H1 (cell line): ENCODE measurements at regions not wholly inside any gene's neighbourhood (a gene's known extent, or its start where the extent isn't known, plus 50 kb on each side); places are given as distances from the start of the nearest gene placed in this dataset.

Source experiments
- CTCF ChIA-PET: fragments of 300-600 bp; sonication (Branson Sonifier 250); formaldehyde crosslinking; loops from one replicate; lab custom pipeline; 2021; ENCODE audit not compliant: partially characterized antibody; lab: Charles Lee
- POLR2A ChIA-PET: fragments of 300-600 bp; sonication (Branson Sonifier 250); formaldehyde crosslinking; loops from one replicate; lab custom pipeline; 2021; ENCODE audit warnings: inconsistent platforms; ENCODE audit not compliant: partially characterized antibody; lab: Charles Lee
- DNase-seq, 2 experiments: peaks; one replicate each; pipeline versions ENCODE4 v3.0.0 to v3.0.0-alpha.2; 2010 to 2022; ENCODE audit warnings: low spot score in 2 of 2, low read depth in 1 of 2, mixed read lengths in 1 of 2
- FAIRE-seq: peaks from 2 replicates; lab custom pipeline; 2011; peaks lifted over from hg19 to GRCh38; lab: Jason Lieb, UNC
- H2AFZ ChIP-seq: 2 replicates; pipeline ENCODE4 v1.8.1; 2012; ENCODE audit warnings: low read length, inconsistent platforms
- H2AK5ac ChIP-seq: 2 replicates; pipeline ENCODE4 v1.6.1; 2013; ENCODE audit warnings: low read depth, low read length
- H2BK120ac ChIP-seq: replicated peaks from 2 replicates; pipeline ENCODE3; 2013; ENCODE audit warnings: low read depth, low read length, inconsistent platforms
- H2BK12ac ChIP-seq: 2 replicates; pipeline ENCODE4 v1.6.1; 2013; ENCODE audit warnings: low read depth, low read length
- H2BK15ac ChIP-seq: 2 replicates; pipeline ENCODE4 v1.6.1; 2013; ENCODE audit warnings: low read length
- H2BK20ac ChIP-seq: 2 replicates; pipeline ENCODE4 v1.6.1; 2013; ENCODE audit warnings: low read length
- H2BK5ac ChIP-seq: 2 replicates; pipeline ENCODE4 v1.6.1; 2013; ENCODE audit warnings: low read depth, low read length
- H3K14ac ChIP-seq: 2 replicates; pipeline ENCODE4 v1.6.1; 2013; ENCODE audit warnings: inconsistent platforms; ENCODE audit not compliant: insufficient read length
- H3K18ac ChIP-seq: 2 replicates; pipeline ENCODE4 v1.6.1; 2013; ENCODE audit warnings: low read length; ENCODE audit errors: extremely low read depth
- H3K23ac ChIP-seq: 2 replicates; pipeline ENCODE4 v1.6.1; 2013; ENCODE audit warnings: inconsistent platforms; ENCODE audit not compliant: insufficient read length
- H3K23me2 ChIP-seq: 2 replicates; pipeline ENCODE4 v1.6.1; 2013; ENCODE audit warnings: low read depth, low read length
- H3K27ac ChIP-seq: 2 replicates; pipeline ENCODE4 v1.6.1; 2011; ENCODE audit warnings: low read depth, low read length, inconsistent platforms
- H3K27me3 ChIP-seq, 4 experiments: replicated peaks in 1 of 4; 1 replicate in 1 of 4; 2 replicates in 3 of 4; pipeline versions ENCODE4 v1.6.1 to v1.8.1; 2011 to 2013; ENCODE audit warnings: low read length in 3 of 4, mild to moderate bottlenecking in 3 of 4, inconsistent platforms in 2 of 4, mixed read lengths in 2 of 4, moderate library complexity in 1 of 4; ENCODE audit not compliant: control insufficient read depth in 3 of 4, insufficient read depth in 3 of 4; ENCODE audit errors: extremely low read depth in 1 of 4
- H3K36me3 ChIP-seq, 4 experiments: 2 replicates each; pipeline versions ENCODE4 v1.6.1 to v1.8.1; 2011 to 2013; ENCODE audit warnings: mild to moderate bottlenecking in 4 of 4, low read length in 3 of 4, moderate library complexity in 2 of 4, control low read depth in 1 of 4, inconsistent platforms in 1 of 4; ENCODE audit not compliant: insufficient read depth in 4 of 4, control insufficient read depth in 2 of 4
- H3K4ac ChIP-seq: replicated peaks from 2 replicates; pipeline ENCODE3; 2013; ENCODE audit warnings: low read length, low read depth, mixed read lengths, inconsistent platforms; ENCODE audit not compliant: insufficient read length
- H3K4me1 ChIP-seq, 4 experiments: replicated peaks in 1 of 4; 1 replicate in 1 of 4; 2 replicates in 3 of 4; pipeline versions ENCODE4 v1.6.1 to v1.8.1; 2011 to 2013; ENCODE audit warnings: low read length in 3 of 4, inconsistent platforms in 2 of 4, mixed read lengths in 1 of 4; ENCODE audit not compliant: insufficient read depth in 4 of 4, control insufficient read depth in 3 of 4
- H3K4me2 ChIP-seq, 2 experiments: 2 replicates each; pipeline versions ENCODE4 v1.6.1 to v1.8.1; 2011 to 2013; ENCODE audit warnings: low read depth in 2 of 2, low read length in 2 of 2, control low read depth in 1 of 2, inconsistent platforms in 1 of 2, mild to moderate bottlenecking in 1 of 2; ENCODE audit not compliant: insufficient read depth in 1 of 2
- H3K4me3 ChIP-seq, 4 experiments: fragments of 200-600, 300-600 bp in 1 of 4; sonication (generic), shearing (Covaris generic), sonication (Bioruptor Twin) in 1 of 4; 2 replicates each; pipeline versions ENCODE4 v1.5.1 to v1.8.1; 2011 to 2016; ENCODE audit warnings: low read length in 4 of 4, low read depth in 3 of 4, control low read depth in 2 of 4, inconsistent platforms in 2 of 4, mild to moderate bottlenecking in 2 of 4, mixed read lengths in 1 of 4, moderate library complexity in 1 of 4; ENCODE audit not compliant: insufficient read depth in 2 of 4; ENCODE audit errors: extremely low read depth in 1 of 4
- H3K56ac ChIP-seq: replicated peaks from 2 replicates; pipeline ENCODE3; 2013; ENCODE audit warnings: low read depth, mild to moderate bottlenecking, mixed read lengths, low read length, inconsistent platforms; ENCODE audit not compliant: insufficient read length
- H3K79me1 ChIP-seq: 2 replicates; pipeline ENCODE4 v1.6.1; 2013; ENCODE audit warnings: low read depth, low read length, control low read depth
- H3K79me2 ChIP-seq, 2 experiments: 2 replicates each; pipeline versions ENCODE4 v1.6.1 to v1.8.1; 2012 to 2013; ENCODE audit warnings: low read length in 2 of 2, mild to moderate bottlenecking in 2 of 2, inconsistent platforms in 1 of 2; ENCODE audit not compliant: insufficient read depth in 2 of 2, control insufficient read depth in 1 of 2
- H3K9ac ChIP-seq, 4 experiments: replicated peaks in 1 of 4; 1 replicate in 1 of 4; 2 replicates in 3 of 4; pipeline versions ENCODE4 v1.6.1 to v1.8.1; 2011 to 2013; ENCODE audit warnings: low read depth in 3 of 4, low read length in 3 of 4, control low read depth in 2 of 4, mild to moderate bottlenecking in 2 of 4, moderate library complexity in 2 of 4, inconsistent platforms in 1 of 4; ENCODE audit errors: extremely low read depth in 1 of 4
- H3K9me3 ChIP-seq, 2 experiments: 2 replicates each; pipeline versions ENCODE4 v1.6.1 to v1.8.1; 2012 to 2013; ENCODE audit warnings: mild to moderate bottlenecking in 2 of 2, moderate library complexity in 2 of 2, control low read depth in 1 of 2, inconsistent platforms in 1 of 2, low read depth in 1 of 2, low read length in 1 of 2, mixed read lengths in 1 of 2; ENCODE audit not compliant: insufficient read depth in 2 of 2
- H4K20me1 ChIP-seq, 2 experiments: replicated peaks in 1 of 2; 2 replicates each; pipeline versions ENCODE3 to v1.8.1; 2011 to 2013; ENCODE audit warnings: inconsistent platforms in 2 of 2, low read length in 2 of 2, mild to moderate bottlenecking in 1 of 2; ENCODE audit not compliant: insufficient read depth in 2 of 2, control insufficient read depth in 1 of 2
- H4K5ac ChIP-seq: 2 replicates; pipeline ENCODE4 v1.6.1; 2013; ENCODE audit warnings: low read length, low read depth, mixed read lengths, inconsistent platforms; ENCODE audit not compliant: insufficient read length
- H4K8ac ChIP-seq: 2 replicates; pipeline ENCODE4 v1.8.0; 2013; ENCODE audit warnings: mild to moderate bottlenecking, moderate library complexity, low read length, inconsistent platforms; ENCODE audit not compliant: insufficient read depth; ENCODE audit errors: extremely low read depth
- H4K91ac ChIP-seq: replicated peaks from 2 replicates; pipeline ENCODE3; 2013; ENCODE audit warnings: low read length, mixed read lengths, inconsistent platforms; ENCODE audit not compliant: insufficient read length
- CBX8 ChIP-seq: fragments of 300-800, 300-1000 bp; sonication (generic); IDR thresholded peaks from 2 replicates; pipeline ENCODE4 v1.7.1; 2016; ENCODE audit warnings: low read depth, low read length, borderline replicate concordance
- CTCF ChIP-seq, 3 experiments: IDR thresholded peaks; 1 replicate in 2 of 3; 2 replicates in 1 of 3; pipeline versions ENCODE4 v1.5.1 to v1.6.1; 2011; ENCODE audit warnings: low read length in 3 of 3, mild to moderate bottlenecking in 3 of 3, inconsistent platforms in 2 of 3, low read depth in 1 of 3, moderate library complexity in 1 of 3; ENCODE audit not compliant: insufficient read depth in 1 of 3; ENCODE audit errors: control extremely low read depth in 1 of 3
- GABPA ChIP-seq: IDR thresholded peaks from 2 replicates; pipeline ENCODE4 v1.6.1; 2011; ENCODE audit warnings: mild to moderate bottlenecking, low read length, moderate library complexity, borderline replicate concordance; ENCODE audit not compliant: insufficient read depth
- JUN ChIP-seq: IDR thresholded peaks from 2 replicates; pipeline ENCODE4 v1.6.1; 2011; ENCODE audit warnings: low read depth, mild to moderate bottlenecking, improper control_type of control experiment, low read length
- RAD21 ChIP-seq, 2 experiments: IDR thresholded peaks in 1 of 2; conservative IDR thresholded peaks in 1 of 2; 2 replicates each; pipeline ENCODE4 v1.6.1; 2011; ENCODE audit warnings: low read depth in 2 of 2, low read length in 2 of 2, improper control_type of control experiment in 1 of 2, inconsistent platforms in 1 of 2, mild to moderate bottlenecking in 1 of 2, moderate library complexity in 1 of 2
- RNF2 ChIP-seq: fragments of 200-900, 300-1000 bp; sonication (generic); IDR thresholded peaks from 2 replicates; pipeline ENCODE4 v1.7.1; 2016; ENCODE audit warnings: borderline replicate concordance, low read depth, mild to moderate bottlenecking, antibody characterized with exemption, low read length; ENCODE audit not compliant: poor library complexity, severe bottlenecking; ENCODE audit errors: missing control alignments
- SUZ12 ChIP-seq: fragments of 200-600 bp; sonication (generic); IDR thresholded peaks from 2 replicates; pipeline ENCODE4 v1.6.1; 2012; ENCODE audit warnings: mild to moderate bottlenecking, inconsistent platforms, low read length, moderate library complexity, mixed read lengths
- TAF1 ChIP-seq: IDR thresholded peaks from 2 replicates; pipeline ENCODE4 v1.6.1; 2011; ENCODE audit warnings: mild to moderate bottlenecking, low read depth, low read length
- WGBS, 2 experiments: shearing (Covaris generic) in 1 of 2; methylation state at CpG; one replicate each; pipeline versions ENCODE4 v1.1.6 to v1.1.7; 2013 to 2015; ENCODE audit warnings: low lambda C conversion rate in 2 of 2, mixed read lengths in 2 of 2, inconsistent platforms in 1 of 2, low coverage in 1 of 2, missing lambda C conversion rate in 1 of 2; ENCODE audit not compliant: insufficient replicate concordance in 2 of 2, insufficient coverage in 1 of 2, insufficient read length in 1 of 2; ENCODE audit errors: extremely low coverage in 1 of 2, missing lambda C conversion rate in 1 of 2; 5-methylcytosine and 5-hydroxymethylcytosine counted together

GRCh38 chr12:78584695-78585094 is 279.9 kb upstream of the SYT1 start:
- H3K79me1 ChIP-seq = no peaks in the 10 kb centered on the region
- H2AK5ac ChIP-seq = no peak overlapping the region
- FAIRE-seq (peak; percentile 86), DNase-seq (peak; percentile 49 to 62)
- H3K4me3 ChIP-seq = no peak overlapping the region
- no peak overlapping the region for H2BK15ac ChIP-seq
- H3K27me3 ChIP-seq = no peaks in the 10 kb centered on the region
- peak; percentile 72 to 90 (median 82) for TF ChIP-seq CTCF (IDR thresholded peaks at IDR 0.05; ENCODE audit: control extremely low read depth in 1 of 3, insufficient read depth in 1 of 3, low read depth in 1 of 3, low read length in 3 of 3)
- no peak for TF ChIP-seq JUN
- no peak for TF ChIP-seq CBX8
- TF ChIP-seq RAD21 (IDR thresholded peaks at IDR 0.05 in 1 of 2, conservative IDR thresholded peaks at IDR 0.05 in 1 of 2; ENCODE audit: low read depth in 2 of 2, low read length in 2 of 2) = peak; percentile 98 to 99
- no peak for TF ChIP-seq TAF1
- TF ChIP-seq SUZ12 = no peak
- TF ChIP-seq RNF2 = no peak
- no peak for TF ChIP-seq GABPA
- H3K9me3 ChIP-seq = no peaks in the 10 kb centered on the region
- no peaks in the 10 kb centered on the region for H3K4me1 ChIP-seq
- H2AFZ ChIP-seq = no peak overlapping the region
- H3K27ac ChIP-seq = no peak overlapping the region
- H3K79me2 ChIP-seq = no peaks in the 10 kb centered on the region
- no peak overlapping the region for H2BK20ac ChIP-seq
- H4K91ac ChIP-seq = no peak overlapping the region
- no peak overlapping the region for H4K8ac ChIP-seq
- no peak overlapping the region for H2BK5ac ChIP-seq
- H3K23ac ChIP-seq = no peak overlapping the region
- no peak overlapping the region for H3K18ac ChIP-seq
- CTCF ChIA-PET = interaction anchor here (0.7 to 2.2 kb wide), 28 partner anchors 9 to 403 kb away, joined by 3 to 19 read pairs (median 4); no protein-coding TSS in a partner anchor
- no peak overlapping the region for H3K4ac ChIP-seq
- POLR2A ChIA-PET = no interaction called here
- H4K5ac ChIP-seq = no peak overlapping the region
- H3K14ac ChIP-seq = no peak overlapping the region
- H4K20me1 ChIP-seq = no peaks in the 10 kb centered on the region
- H2BK120ac ChIP-seq = no peak overlapping the region
- H3K9ac ChIP-seq = no peak overlapping the region
- no peaks in the 10 kb centered on the region for H3K36me3 ChIP-seq
- no peak overlapping the region for H2BK12ac ChIP-seq
- no peaks in the 10 kb centered on the region for H3K23me2 ChIP-seq
- H3K56ac ChIP-seq = no peak overlapping the region
- no peak overlapping the region for H3K4me2 ChIP-seq
- 21% methylated on average over 1 of the region's 1 CpG; no CpG with 5 or more reads in 1 of the 2 experiments for WGBS, 2 experiments
